CD14-positive monocyte (primary cell): ENCODE measurements at regions not wholly inside any gene's neighbourhood (a gene's known extent, or its start where the extent isn't known, plus 50 kb on each side); places are given as distances from the start of the nearest gene placed in this dataset.

Experiments used
- DNase-seq, 3 donors: peaks; one replicate each; pipeline ENCODE4 v3.0.0-alpha.2; 2011 to 2022
- H2AFZ ChIP-seq: 2 replicates; pipeline ENCODE4 v1.6.0; 2012; ENCODE audit warnings: mild to moderate bottlenecking, low read depth, low read length, inconsistent platforms; ENCODE audit not compliant: insufficient read depth, poor library complexity, severe bottlenecking
- H3K27ac ChIP-seq, 2 donors: 1 replicate in 1 of 2; 2 replicates in 1 of 2; pipeline ENCODE4 v1.5.1; 2012 to 2013; ENCODE audit warnings: low read length in 2 of 2, control low read depth in 1 of 2, inconsistent platforms in 1 of 2, low read depth in 1 of 2, mild to moderate bottlenecking in 1 of 2
- H3K27me3 ChIP-seq, 2 donors: one replicate each; pipeline versions ENCODE4 v1.6.0 to v1.6.1; 2011 to 2013; ENCODE audit warnings: low read length in 2 of 2; ENCODE audit not compliant: control insufficient read depth in 2 of 2, insufficient read depth in 2 of 2
- H3K36me3 ChIP-seq, 2 donors: replicated peaks in 1 of 2; 1 replicate in 1 of 2; 2 replicates in 1 of 2; pipeline versions ENCODE4 v1.5.1 to v1.6.1; 2012 to 2013; ENCODE audit warnings: low read length in 2 of 2, control low read depth in 1 of 2, inconsistent platforms in 1 of 2, mild to moderate bottlenecking in 1 of 2; ENCODE audit not compliant: insufficient read depth in 2 of 2, control insufficient read depth in 1 of 2
- H3K4me1 ChIP-seq, 2 donors: 1 replicate in 1 of 2; 2 replicates in 1 of 2; pipeline versions ENCODE4 v1.5.1 to v1.6.1; 2012 to 2013; ENCODE audit warnings: low read length in 2 of 2, control low read depth in 1 of 2, inconsistent platforms in 1 of 2, mild to moderate bottlenecking in 1 of 2, moderate library complexity in 1 of 2; ENCODE audit not compliant: insufficient read depth in 2 of 2, control insufficient read depth in 1 of 2
- H3K4me2 ChIP-seq: replicated peaks from 2 replicates; pipeline ENCODE3; 2012; ENCODE audit warnings: low read length, moderate library complexity, mild to moderate bottlenecking; ENCODE audit not compliant: poor library complexity, severe bottlenecking; ENCODE audit errors: extremely low read depth
- H3K4me3 ChIP-seq, 3 experiments: fragments of 200-600 bp in 1 of 3; sonication (generic) in 1 of 3; replicated peaks in 1 of 3; 1 replicate in 2 of 3; 2 replicates in 1 of 3; pipeline ENCODE4 v1.5.1; 2011 to 2013; ENCODE audit warnings: low read length in 3 of 3, mild to moderate bottlenecking in 3 of 3, control low read depth in 2 of 3, low read depth in 2 of 3, inconsistent platforms in 1 of 3, moderate library complexity in 1 of 3
- H3K79me2 ChIP-seq: 2 replicates; pipeline ENCODE4 v1.6.0; 2012; ENCODE audit warnings: mild to moderate bottlenecking, control low read depth, inconsistent platforms, low read length, moderate library complexity; ENCODE audit not compliant: insufficient read depth
- H3K9ac ChIP-seq: 2 replicates; pipeline ENCODE4 v1.6.0; 2017; ENCODE audit warnings: low read length, mild to moderate bottlenecking; ENCODE audit not compliant: insufficient read depth, poor library complexity, severe bottlenecking
- H3K9me3 ChIP-seq, 2 donors: replicated peaks in 1 of 2; 1 replicate in 1 of 2; 2 replicates in 1 of 2; pipeline versions ENCODE4 v1.5.1 to v1.6.1; 2012 to 2013; ENCODE audit warnings: low read length in 2 of 2, control low read depth in 1 of 2; ENCODE audit not compliant: control insufficient read depth in 1 of 2, insufficient read depth in 1 of 2
- H4K20me1 ChIP-seq: 2 replicates; pipeline ENCODE4 v1.6.0; 2012; ENCODE audit warnings: mild to moderate bottlenecking, low read length, control low read depth, moderate library complexity; ENCODE audit not compliant: insufficient read depth
- H3K27ac Mint-ChIP-seq, 7 donors: one replicate each; pipeline ENCODE4 v1.8.0; 2020; ENCODE audit warnings: mild to moderate bottlenecking in 7 of 7, mixed read lengths in 7 of 7, moderate library complexity in 6 of 7, inconsistent platforms in 2 of 7
- H3K27me3 Mint-ChIP-seq, 3 donors: one replicate each; pipeline ENCODE4 v1.8.0; 2021 to 2022; ENCODE audit warnings: low read depth in 3 of 3, mild to moderate bottlenecking in 3 of 3, mixed read lengths in 3 of 3, moderate library complexity in 3 of 3, inconsistent platforms in 1 of 3
- H3K36me3 Mint-ChIP-seq, 2 donors: one replicate each; pipeline ENCODE4 v1.8.0; 2020; ENCODE audit warnings: mixed read lengths in 2 of 2, inconsistent platforms in 1 of 2, mild to moderate bottlenecking in 1 of 2
- H3K4me1 Mint-ChIP-seq: one replicate; pipeline ENCODE4 v1.8.0; 2020; ENCODE audit warnings: mild to moderate bottlenecking, mixed read lengths
- H3K4me3 Mint-ChIP-seq, 2 donors: one replicate each; pipeline ENCODE4 v1.8.0; 2020; ENCODE audit warnings: mild to moderate bottlenecking in 2 of 2, mixed read lengths in 2 of 2, moderate library complexity in 1 of 2
- H3K9me3 Mint-ChIP-seq, 7 donors: one replicate each; pipeline ENCODE4 v1.8.0; 2020 to 2022; ENCODE audit warnings: mixed read lengths in 7 of 7, mild to moderate bottlenecking in 6 of 7, moderate library complexity in 6 of 7, inconsistent platforms in 2 of 7
- WGBS: methylation state at CpG from one replicate; pipeline ENCODE4 v1.1.5; 2013; ENCODE audit warnings: missing lambda C conversion rate; ENCODE audit not compliant: insufficient coverage; 5-methylcytosine and 5-hydroxymethylcytosine counted together
- intact Hi-C, 2 donors: fragments of 100-400 bp; cut with micrococcal nuclease; formaldehyde crosslinking; loops; one replicate each; pipeline versions ENCODE4 v1.15.0 to v1.15.1; 2023
- TF ChIP-seq, protein P1 (sequence below): fragments of 200-600 bp; IDR thresholded peaks from one replicate; pipeline ENCODE4 v1.8.0; 2022; ENCODE audit warnings: antibody characterized with exemption, mild to moderate bottlenecking

DNA sequence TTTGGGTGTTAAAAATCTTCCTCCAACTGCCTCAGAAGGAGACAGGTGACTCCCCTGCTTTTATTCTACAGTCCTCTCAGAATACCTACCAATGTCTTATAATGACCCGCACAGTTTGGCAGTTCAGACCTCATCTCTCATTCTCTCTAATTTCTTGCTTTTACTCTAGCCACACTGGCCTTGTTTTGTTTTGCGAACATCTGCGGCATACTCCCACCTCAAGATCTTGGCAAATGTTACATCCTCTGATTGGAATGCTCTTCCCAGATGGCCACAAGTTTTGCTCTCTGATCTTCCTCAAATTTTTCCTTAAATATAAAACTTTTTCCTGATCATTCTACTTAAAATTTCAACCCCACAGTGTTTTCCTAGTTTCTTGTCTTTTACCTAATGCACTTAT is 94.1 kb downstream of the PLSCR2 start:
- no peak overlapping the region for H3K27ac ChIP-seq
- H3K27me3 Mint-ChIP-seq: peaks cover 0 to 3% (median 0%) of the 10 kb centered on the region in 3 donors
- H3K36me3 ChIP-seq: no peaks in the 10 kb centered on the region
- H4K20me1 ChIP-seq: no peaks in the 10 kb centered on the region
- peaks cover 1 to 19% (median 13%) of the 10 kb centered on the region in 7 donors for H3K9me3 Mint-ChIP-seq
- H3K4me1 ChIP-seq: no peaks in the 10 kb centered on the region
- 100% methylated on average over 3 of the region's 3 CpGs for WGBS
- no peak overlapping the region for H3K4me3 ChIP-seq
- intact Hi-C loops: no loop called here
- H3K9me3 ChIP-seq: peaks cover 9 to 10% of the 10 kb centered on the region in 2 donors
- H3K27me3 ChIP-seq: no peaks in the 10 kb centered on the region
- H3K4me1 Mint-ChIP-seq: no peaks in the 10 kb centered on the region
- no peak overlapping the region for H3K4me2 ChIP-seq
- TF ChIP-seq, protein P1, sequence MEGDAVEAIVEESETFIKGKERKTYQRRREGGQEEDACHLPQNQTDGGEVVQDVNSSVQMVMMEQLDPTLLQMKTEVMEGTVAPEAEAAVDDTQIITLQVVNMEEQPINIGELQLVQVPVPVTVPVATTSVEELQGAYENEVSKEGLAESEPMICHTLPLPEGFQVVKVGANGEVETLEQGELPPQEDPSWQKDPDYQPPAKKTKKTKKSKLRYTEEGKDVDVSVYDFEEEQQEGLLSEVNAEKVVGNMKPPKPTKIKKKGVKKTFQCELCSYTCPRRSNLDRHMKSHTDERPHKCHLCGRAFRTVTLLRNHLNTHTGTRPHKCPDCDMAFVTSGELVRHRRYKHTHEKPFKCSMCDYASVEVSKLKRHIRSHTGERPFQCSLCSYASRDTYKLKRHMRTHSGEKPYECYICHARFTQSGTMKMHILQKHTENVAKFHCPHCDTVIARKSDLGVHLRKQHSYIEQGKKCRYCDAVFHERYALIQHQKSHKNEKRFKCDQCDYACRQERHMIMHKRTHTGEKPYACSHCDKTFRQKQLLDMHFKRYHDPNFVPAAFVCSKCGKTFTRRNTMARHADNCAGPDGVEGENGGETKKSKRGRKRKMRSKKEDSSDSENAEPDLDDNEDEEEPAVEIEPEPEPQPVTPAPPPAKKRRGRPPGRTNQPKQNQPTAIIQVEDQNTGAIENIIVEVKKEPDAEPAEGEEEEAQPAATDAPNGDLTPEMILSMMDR: no peak
- H3K9ac ChIP-seq: no peak overlapping the region
- H3K36me3 Mint-ChIP-seq: no peaks in the 10 kb centered on the region
- no peak overlapping the region for H3K4me3 Mint-ChIP-seq
- H3K79me2 ChIP-seq: no peaks in the 10 kb centered on the region
- DNase-seq: no peak
- no peak overlapping the region for H3K27ac Mint-ChIP-seq
- no peak overlapping the region for H2AFZ ChIP-seq

DNA sequence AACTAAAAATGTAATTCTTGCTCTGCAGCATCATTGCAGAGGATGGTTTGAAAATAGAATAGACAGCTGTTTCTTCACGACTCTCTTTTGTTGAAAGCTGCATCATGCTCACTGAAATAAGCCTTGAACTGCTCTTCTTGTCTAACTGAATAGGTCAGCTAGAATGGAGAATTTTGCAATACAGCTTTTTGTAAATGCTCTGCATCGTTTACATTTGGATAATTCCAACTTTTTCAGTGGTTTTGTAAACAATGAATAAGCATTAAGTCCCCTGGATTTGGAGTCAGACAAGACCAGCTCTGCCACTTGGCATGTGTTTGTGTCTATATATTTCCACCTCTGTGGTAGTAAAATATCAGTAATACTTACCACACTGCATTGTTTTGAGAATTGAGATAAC is 95.2 kb downstream of the PLSCR2 start:
- H2AFZ ChIP-seq: no peak overlapping the region

More for the DNA sequence above, 95.2 kb downstream of the PLSCR2 start:
- Mint-ChIP-seq H3K4me3 (no peak overlapping the region), H3K4me1 (no peaks in the 10 kb centered on the region), H3K27me3 (peaks cover 0 to 3% (median 0%) of the 10 kb centered on the region in 3 donors), H3K9me3 (peaks cover 1 to 19% (median 15%) of the 10 kb centered on the region in 7 donors), H3K36me3 (no peaks in the 10 kb centered on the region), H3K27ac (no peak overlapping the region)
- no peak overlapping the region for H3K4me2 ChIP-seq
- no peaks in the 10 kb centered on the region for H4K20me1 ChIP-seq
- TF ChIP-seq, protein P1: no peak
- no peaks in the 10 kb centered on the region for H3K79me2 ChIP-seq
- H3K27me3 ChIP-seq: no peaks in the 10 kb centered on the region
- H3K9me3 ChIP-seq: peaks cover 9 to 10% of the 10 kb centered on the region in 2 donors
- no peak overlapping the region for H3K9ac ChIP-seq
- H3K4me3 ChIP-seq: no peak overlapping the region
- DNase-seq: no peak
- no peaks in the 10 kb centered on the region for H3K36me3 ChIP-seq
- no peaks in the 10 kb centered on the region for H3K4me1 ChIP-seq
- H3K27ac ChIP-seq: no peak overlapping the region
- WGBS: 100% methylated on average over 1 of the region's 2 CpGs
- intact Hi-C loops: no loop called here
